Activated B cell treated with CpG ODN at 0.5 μM for 24 hours (primary cell): ENCODE measurements at regions not wholly inside any gene's neighbourhood (a gene's known extent, or its start where the extent isn't known, plus 50 kb on each side); places are given as distances from the start of the nearest gene placed in this dataset.

ENCODE experiments used
- ATAC-seq: fragments of 200-7000 bp; cut with Tn5 transposase; one replicate; pipeline ENCODE4 v1.10.0; 2021; ENCODE audit warnings: low read depth, mild to moderate bottlenecking, moderate library complexity
- CTCF ChIA-PET: fragments of 350-600 bp; sonication (Branson Sonifier 250); formaldehyde crosslinking; loops from one replicate; lab custom pipeline; 2021; ENCODE audit warnings: antibody characterized with exemption; lab: Charles Lee
- POLR2A ChIA-PET: fragments of 350-600 bp; sonication (Branson Sonifier 250); formaldehyde crosslinking; loops from one replicate; lab custom pipeline; 2021; ENCODE audit warnings: antibody characterized with exemption; lab: Charles Lee
- DNase-seq: peaks from one replicate; pipeline ENCODE4 v3.0.0; 2022
- H3K27ac Mint-ChIP-seq: one replicate; pipeline ENCODE4 v1.8.0; 2020; ENCODE audit warnings: mixed read lengths
- H3K27me3 Mint-ChIP-seq: one replicate; pipeline ENCODE4 v1.8.0; 2021; ENCODE audit warnings: mixed read lengths
- H3K36me3 Mint-ChIP-seq: one replicate; pipeline ENCODE4 v1.8.0; 2021; ENCODE audit warnings: low read depth, mixed read lengths
- H3K4me1 Mint-ChIP-seq: one replicate; pipeline ENCODE4 v1.8.0; 2021; ENCODE audit warnings: mixed read lengths
- H3K4me3 Mint-ChIP-seq: one replicate; pipeline ENCODE4 v1.8.0; 2020; ENCODE audit warnings: mild to moderate bottlenecking, mixed read lengths
- H3K9me3 Mint-ChIP-seq: one replicate; pipeline ENCODE4 v1.8.0; 2020; ENCODE audit warnings: mixed read lengths
- CTCF ChIP-seq: fragments of 200-600 bp; IDR thresholded peaks from one replicate; pipeline ENCODE4 v1.8.0; 2022; ENCODE audit warnings: antibody characterized with exemption, mild to moderate bottlenecking
- intact Hi-C: fragments of 100-400 bp; cut with micrococcal nuclease; formaldehyde crosslinking; loops from one replicate; pipeline ENCODE4 v1.15.1; 2024

- CTCF ChIA-PET, result no interaction called here
- H3K27me3 Mint-ChIP-seq, result peaks cover 5% of the 10 kb centered on the region
- POLR2A ChIA-PET, result no interaction called here
- no peak for DNase-seq
- no peaks in the 10 kb centered on the region for H3K36me3 Mint-ChIP-seq
- H3K9me3 Mint-ChIP-seq, result no peaks in the 10 kb centered on the region
- TF ChIP-seq CTCF, result no peak
- no peaks in the 10 kb centered on the region for H3K4me1 Mint-ChIP-seq
- no peak for ATAC-seq
- intact Hi-C loops, result no loop called here
- no peak overlapping the region for H3K4me3 Mint-ChIP-seq
- H3K27ac Mint-ChIP-seq, result no peak overlapping the region
Measured at GRCh38 chr16:16798504-16798903, 419.6 kb downstream of the NPIPA7 start.

GRCh38 chr16:16805809-16806208 lies 426.9 kb downstream of the NPIPA7 start:
- ChIA-PET POLR2A (no interaction called here), CTCF (no interaction called here)
- Mint-ChIP-seq H3K4me1 (no peaks in the 10 kb centered on the region), H3K27me3 (peaks cover 2% of the 10 kb centered on the region), H3K27ac (no peak overlapping the region), H3K36me3 (no peaks in the 10 kb centered on the region), H3K4me3 (no peak overlapping the region), H3K9me3 (no peaks in the 10 kb centered on the region)
- DNase-seq, result no peak
- no peak for TF ChIP-seq CTCF
- ATAC-seq, result no peak
- intact Hi-C loops, result no loop called here

GRCh38 chr16:16815641-16816040 lies 436.7 kb downstream of the NPIPA7 start:
- H3K4me1 Mint-ChIP-seq, result no peaks in the 10 kb centered on the region
- POLR2A ChIA-PET, result no interaction called here
- H3K27ac Mint-ChIP-seq, result no peak overlapping the region
- TF ChIP-seq CTCF, result no peak
- DNase-seq, result no peak
- peaks cover 2% of the 10 kb centered on the region for H3K27me3 Mint-ChIP-seq
- H3K4me3 Mint-ChIP-seq, result no peak overlapping the region
- CTCF ChIA-PET, result no interaction called here
- intact Hi-C loops, result no loop called here
- no peak for ATAC-seq
- H3K36me3 Mint-ChIP-seq, result peaks cover 3% of the 10 kb centered on the region
- H3K9me3 Mint-ChIP-seq, result peaks cover 4% of the 10 kb centered on the region

GRCh38 chr16:16817196-16817595 lies 438.3 kb downstream of the NPIPA7 start:
- ChIA-PET CTCF (no interaction called here), POLR2A (no interaction called here)
- DNase-seq, result no peak
- intact Hi-C loops, result no loop called here
- Mint-ChIP-seq H3K36me3 (peaks cover 4% of the 10 kb centered on the region), H3K27me3 (peaks cover 2% of the 10 kb centered on the region), H3K27ac (no peak overlapping the region), H3K9me3 (peaks cover 14% of the 10 kb centered on the region), H3K4me3 (no peak overlapping the region), H3K4me1 (no peaks in the 10 kb centered on the region)
- no peak for ATAC-seq
- no peak for TF ChIP-seq CTCF

- Mint-ChIP-seq H3K27ac (no peak overlapping the region), H3K4me3 (no peak overlapping the region), H3K36me3 (peaks cover 4% of the 10 kb centered on the region), H3K27me3 (no peaks in the 10 kb centered on the region), H3K9me3 (peaks cover 22% of the 10 kb centered on the region), H3K4me1 (no peaks in the 10 kb centered on the region)
- DNase-seq (no peak), ATAC-seq (no peak)
- no peak for TF ChIP-seq CTCF
- intact Hi-C loops, result no loop called here
- ChIA-PET POLR2A (no interaction called here), CTCF (no interaction called here)
Measured at GRCh38 chr16:16821261-16821660, 442.3 kb downstream of the NPIPA7 start.
